ENCODE measurements at regions not wholly inside any gene's neighbourhood (a gene's known extent, or its start where the extent isn't known, plus 50 kb on each side); places are given as distances from the start of the nearest gene placed in this dataset.

- BruUV-seq (replicated peaks) = no TSS peak
- Histone ChIP-seq H4K20me1 (ENCODE audit: insufficient read depth, low read length) (no peaks in the 10 kb centered on the region), H3K79me1 (ENCODE audit: low read depth in 1 of 2, low read length in 2 of 2) (no peaks in the 10 kb centered on the region), H3K23ac (ENCODE audit: low read depth, low read length) (no peak overlapping the region), H3K27me3 (ENCODE audit: control insufficient read depth, insufficient read depth, low read length) (no peaks in the 10 kb centered on the region), H3K4me2 (ENCODE audit: low read depth, low read length) (no peak overlapping the region), H4K5ac (ENCODE audit: low read depth, low read length) (no peak overlapping the region), H3K27ac (ENCODE audit: insufficient read depth, low read length) (no peak overlapping the region), H3K9ac (ENCODE audit: low read depth, low read length) (no peak overlapping the region), H3K18ac (ENCODE audit: low read depth, low read length) (no peak overlapping the region), H4K91ac (ENCODE audit: insufficient read depth, low read depth, low read length) (no peak overlapping the region), H3K4me3 (ENCODE audit: insufficient read depth, low read depth, low read length) (no peak overlapping the region), H3K9me3 (ENCODE audit: control insufficient read depth, insufficient read depth, low read length) (0 out of 2 replicates have a peak, but pooled peaks cover 2% of the 10 kb centered on the region), H2BK15ac (ENCODE audit: low read depth, low read length) (no peak overlapping the region), H2AK5ac (ENCODE audit: low read depth, low read length) (no peak overlapping the region), H2BK5ac (ENCODE audit: low read depth, low read length, poor library complexity, severe bottlenecking) (peak overlapping the region; percentile 28), H3K56ac (ENCODE audit: extremely low read depth, insufficient read depth, low read length) (no peak overlapping the region), H3K9me1 (ENCODE audit: insufficient read depth, low read length) (peaks cover 3% of the 10 kb centered on the region; the same call in 1 of the 2 replicates), H4K8ac (ENCODE audit: low read depth in 2 of 2, low read length in 2 of 2) (no peak overlapping the region), H2BK20ac (ENCODE audit: low read depth, low read length) (peak overlapping the region; percentile 11; the same call in 1 of the 2 replicates), H3K14ac (replicated peaks; ENCODE audit: low read depth, low read length) (no peak overlapping the region), H2AK9ac (replicated peaks; ENCODE audit: low read depth, low read length, poor library complexity) (no peak overlapping the region), H3K4me1 (ENCODE audit: control insufficient read depth, insufficient read depth, low read length) (peaks cover 11% of the 10 kb centered on the region), H3K4ac (ENCODE audit: low read depth, low read length) (no peak overlapping the region), H2AFZ (replicated peaks; ENCODE audit: low read length, poor library complexity) (no peak overlapping the region), H3K36me3 (ENCODE audit: control insufficient read depth, insufficient read depth, low read length) (no peaks in the 10 kb centered on the region), H2BK120ac (ENCODE audit: low read depth, low read length) (no peak overlapping the region)
- ChIA-PET CTCF (no interaction called here), POLR2A (ENCODE audit: unreplicated experiment) (no interaction called here)
- ATAC-seq (ENCODE audit: low read depth) = peak; percentile 39; the same call in 1 of the 2 replicates
- dilution Hi-C loops (cut with HindIII; ENCODE audit: low sequenced_read_pairs, unreplicated experiment) (no loop called here), in situ Hi-C loops (cut with MboI; ENCODE audit: low sequenced_read_pairs) (no loop called here), intact Hi-C loops (cut with micrococcal nuclease) (loop anchor here (5.0 kb wide), 1 partner anchor 42 kb away; no protein-coding TSS in a partner anchor)
- TF ChIP-seq FOS (IDR thresholded peaks at IDR 0.05; ENCODE audit: low read depth, low read length) (no peak), CEBPB (IDR thresholded peaks at IDR 0.05; ENCODE audit: low read depth, low read length) (peak; percentile 90), MAFK (IDR thresholded peaks at IDR 0.05; ENCODE audit: low read depth, low read length) (peak; percentile 89)
- peak; percentile 67 for DNase-seq
Observed at GRCh38 chr10:10785627-10786026, 232.0 kb upstream of the CELF2 start.

Data from IMR-90 (cell line).